DND-41 (cell line): ENCODE measurements at regions not wholly inside any gene's neighbourhood (a gene's known extent, or its start where the extent isn't known, plus 50 kb on each side); places are given as distances from the start of the nearest gene placed in this dataset.
"Not testable (repeated sequence)": the region's sequence is repeated elsewhere in the genome, so short reads cannot be mapped to it uniquely, and the experiment has no call there.

Experiments
- ATAC-seq: fragments of 200-7000 bp; cut with Tn5 transposase; 3 replicates; pipeline ENCODE4 v1.9.1; 2021; ENCODE audit warnings: low read depth; ENCODE audit not compliant: insufficient read depth
- DNase-seq: peaks from one replicate; pipeline ENCODE4 v3.0.0-alpha.2; 2020
- H2AFZ ChIP-seq: 2 replicates; pipeline ENCODE4 v1.6.0; 2012; ENCODE audit warnings: low read depth, low read length
- H3K27ac ChIP-seq: 2 replicates; pipeline ENCODE4 v1.5.1; 2012; ENCODE audit warnings: low read length, inconsistent platforms
- H3K27me3 ChIP-seq: fragments of 200-600 bp; sonication (generic); 2 replicates; pipeline ENCODE4 v1.6.0; 2012; ENCODE audit warnings: low read length, mild to moderate bottlenecking, inconsistent platforms; ENCODE audit not compliant: insufficient read depth, poor library complexity
- H3K36me3 ChIP-seq: 2 replicates; pipeline ENCODE4 v1.5.1; 2012; ENCODE audit warnings: low read length, inconsistent platforms; ENCODE audit not compliant: insufficient read depth
- H3K4me1 ChIP-seq: 2 replicates; pipeline ENCODE4 v1.5.1; 2012; ENCODE audit warnings: mild to moderate bottlenecking, low read length; ENCODE audit not compliant: insufficient read depth
- H3K4me2 ChIP-seq: 2 replicates; pipeline ENCODE4 v1.6.0; 2012; ENCODE audit warnings: mild to moderate bottlenecking, moderate library complexity, low read length, inconsistent platforms; ENCODE audit not compliant: insufficient read depth
- H3K4me3 ChIP-seq, 2 experiments: fragments of 200-600 bp in 1 of 2; shearing (Covaris generic) in 1 of 2; 2 replicates each; pipeline ENCODE4 v1.5.1; 2012 to 2016; ENCODE audit warnings: inconsistent platforms in 2 of 2, low read length in 2 of 2, mild to moderate bottlenecking in 2 of 2, low read depth in 1 of 2, moderate library complexity in 1 of 2
- H3K79me2 ChIP-seq: 2 replicates; pipeline ENCODE4 v1.6.0; 2012; ENCODE audit warnings: low read length, inconsistent platforms; ENCODE audit not compliant: insufficient read depth
- H3K9ac ChIP-seq: 2 replicates; pipeline ENCODE4 v1.6.0; 2012; ENCODE audit warnings: low read depth, mild to moderate bottlenecking, inconsistent platforms, low read length, moderate library complexity
- H3K9me3 ChIP-seq: 2 replicates; pipeline ENCODE4 v1.5.1; 2012; ENCODE audit warnings: low read length, moderate library complexity, mild to moderate bottlenecking, inconsistent platforms; ENCODE audit not compliant: insufficient read depth, severe bottlenecking
- H4K20me1 ChIP-seq: 2 replicates; pipeline ENCODE4 v1.6.0; 2012; ENCODE audit warnings: low read length; ENCODE audit not compliant: insufficient read depth
- CTCF ChIP-seq: IDR thresholded peaks from 2 replicates; pipeline ENCODE4 v1.5.1; 2012; ENCODE audit warnings: borderline replicate concordance, low read length, moderate library complexity, mild to moderate bottlenecking; ENCODE audit not compliant: poor library complexity, severe bottlenecking; ENCODE audit errors: extremely low read depth
- EZH2 ChIP-seq: IDR thresholded peaks from 3 replicates; pipeline ENCODE4 v1.6.1; 2012; ENCODE audit warnings: borderline replicate concordance, low read depth, mild to moderate bottlenecking, moderate library complexity, low read length, inconsistent platforms; ENCODE audit not compliant: severe bottlenecking

DNA sequence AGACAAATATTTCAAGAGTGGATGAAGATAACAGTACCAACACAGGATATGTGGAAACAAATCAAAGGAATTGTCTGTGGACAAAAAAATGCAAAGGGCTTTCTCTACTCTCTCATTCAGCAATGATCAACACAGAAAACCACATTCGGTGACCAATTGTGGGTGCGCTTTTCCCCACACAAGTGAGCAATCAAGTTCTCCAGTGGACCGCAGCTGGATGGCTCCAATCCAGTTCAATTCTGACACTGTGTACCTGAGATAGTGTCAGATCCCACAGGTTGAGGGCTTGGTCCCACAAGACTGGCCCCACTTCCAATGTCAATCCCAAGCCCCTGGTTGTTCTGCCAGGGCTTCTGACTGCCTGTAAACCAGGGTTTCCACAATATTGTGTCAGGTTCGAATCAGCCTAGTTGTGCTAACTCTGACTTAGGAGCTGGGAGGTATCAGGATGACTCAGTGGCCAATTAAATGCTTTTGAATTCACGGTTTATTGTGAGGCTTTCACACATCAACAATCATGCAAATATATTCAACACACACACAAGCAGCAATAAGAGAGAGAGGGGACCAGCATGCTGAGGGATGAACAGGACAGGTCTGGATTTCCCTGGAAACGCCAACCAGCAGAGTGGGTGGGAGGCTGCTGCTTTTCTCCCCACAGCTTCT lies 87.0 kb upstream of the BTG3 start:
- no peak overlapping the region for H3K9ac ChIP-seq
- TF ChIP-seq EZH2: no peak
- TF ChIP-seq CTCF: no peak
- no peaks in the 10 kb centered on the region for H3K4me1 ChIP-seq
- H2AFZ ChIP-seq: no peak overlapping the region
- no peak overlapping the region for H3K4me2 ChIP-seq
- no peaks in the 10 kb centered on the region for H3K79me2 ChIP-seq
- ATAC-seq: no peak
- H3K9me3 ChIP-seq: no peaks in the 10 kb centered on the region
- no peak overlapping the region for H3K4me3 ChIP-seq
- H3K27me3 ChIP-seq: no peaks in the 10 kb centered on the region
- DNase-seq: no peak
- H3K27ac ChIP-seq: no peak overlapping the region
- H3K36me3 ChIP-seq: no peaks in the 10 kb centered on the region
- no peaks in the 10 kb centered on the region for H4K20me1 ChIP-seq

DNA sequence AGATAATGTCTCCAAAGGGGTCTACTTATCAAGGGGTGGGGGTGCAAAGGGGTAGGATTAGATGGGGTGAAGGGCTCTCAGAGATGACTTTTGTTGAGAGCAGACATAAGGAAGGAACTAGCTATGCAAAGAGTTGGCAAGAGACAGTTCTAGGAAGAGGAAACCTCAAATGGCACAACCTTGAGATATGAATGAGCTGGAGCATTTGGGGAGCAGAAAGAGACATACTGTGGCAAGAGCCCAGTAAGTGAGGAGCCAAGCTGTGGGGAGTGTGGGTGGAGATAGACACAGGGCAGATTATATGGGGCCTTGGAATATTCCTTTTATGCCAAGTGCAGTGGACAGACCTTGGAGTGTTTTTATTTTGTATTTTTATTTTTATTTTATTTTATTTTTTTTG lies 84.8 kb upstream of the BTG3 start:
- H3K27me3 ChIP-seq: no peaks in the 10 kb centered on the region
- no peaks in the 10 kb centered on the region for H4K20me1 ChIP-seq
- H3K9me3 ChIP-seq: no peaks in the 10 kb centered on the region
- no peak overlapping the region for H3K27ac ChIP-seq
- H3K4me3 ChIP-seq: no peak overlapping the region
- no peak overlapping the region for H2AFZ ChIP-seq
- no peak for TF ChIP-seq CTCF
- TF ChIP-seq EZH2: no peak
- DNase-seq (no peak), ATAC-seq (no peak)
- no peaks in the 10 kb centered on the region for H3K36me3 ChIP-seq
- no peaks in the 10 kb centered on the region for H3K79me2 ChIP-seq
- H3K4me1 ChIP-seq: no peaks in the 10 kb centered on the region
- H3K4me2 ChIP-seq: no peak overlapping the region
- H3K9ac ChIP-seq: no peak overlapping the region

DNA sequence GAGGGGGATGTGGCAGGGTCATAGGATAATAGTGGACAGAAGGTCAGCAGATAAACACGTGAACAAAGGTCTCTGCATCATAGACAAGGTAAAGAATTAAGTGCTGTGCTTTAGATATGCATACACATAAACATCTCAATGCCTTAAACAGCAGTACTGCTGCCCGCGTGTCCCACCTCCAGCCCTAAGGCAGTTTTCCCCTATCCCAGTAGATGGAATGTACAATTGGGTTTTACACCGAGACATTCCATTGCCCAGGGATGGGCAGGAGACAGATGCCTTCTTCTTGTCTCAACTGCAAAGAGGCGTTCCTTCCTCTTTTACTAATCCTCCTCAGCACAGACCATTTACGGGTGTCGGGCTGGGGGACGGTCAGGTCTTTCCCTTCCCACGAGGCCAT lies 81.7 kb upstream of the BTG3 start:
- ATAC-seq, H3K9me3 ChIP-seq, H4K20me1 ChIP-seq, H3K79me2 ChIP-seq, H3K4me1 ChIP-seq, H3K36me3 ChIP-seq, H3K27me3 ChIP-seq, H3K9ac ChIP-seq, H2AFZ ChIP-seq, H3K4me3 ChIP-seq, H3K27ac ChIP-seq, DNase-seq, H3K4me2 ChIP-seq: not testable (repeated sequence)

GRCh38 chr21:17693801-17694200 lies 81.1 kb upstream of the BTG3 start:
- no peak for DNase-seq
- no peaks in the 10 kb centered on the region for H3K4me1 ChIP-seq
- no peaks in the 10 kb centered on the region for H3K79me2 ChIP-seq
- no peak for ATAC-seq
- no peaks in the 10 kb centered on the region for H3K27me3 ChIP-seq
- no peak overlapping the region for H3K9ac ChIP-seq
- H3K36me3 ChIP-seq: no peaks in the 10 kb centered on the region
- no peaks in the 10 kb centered on the region for H3K9me3 ChIP-seq
- no peak overlapping the region for H3K4me2 ChIP-seq
- TF ChIP-seq EZH2 (no peak), CTCF (no peak)
- H3K27ac ChIP-seq: no peak overlapping the region
- H2AFZ ChIP-seq: no peak overlapping the region
- H3K4me3 ChIP-seq: no peak overlapping the region
- no peaks in the 10 kb centered on the region for H4K20me1 ChIP-seq
